ENCODE measurements at regions not wholly inside any gene's neighbourhood (a gene's known extent, or its start where the extent isn't known, plus 50 kb on each side); places are given as distances from the start of the nearest gene placed in this dataset.

DNA sequence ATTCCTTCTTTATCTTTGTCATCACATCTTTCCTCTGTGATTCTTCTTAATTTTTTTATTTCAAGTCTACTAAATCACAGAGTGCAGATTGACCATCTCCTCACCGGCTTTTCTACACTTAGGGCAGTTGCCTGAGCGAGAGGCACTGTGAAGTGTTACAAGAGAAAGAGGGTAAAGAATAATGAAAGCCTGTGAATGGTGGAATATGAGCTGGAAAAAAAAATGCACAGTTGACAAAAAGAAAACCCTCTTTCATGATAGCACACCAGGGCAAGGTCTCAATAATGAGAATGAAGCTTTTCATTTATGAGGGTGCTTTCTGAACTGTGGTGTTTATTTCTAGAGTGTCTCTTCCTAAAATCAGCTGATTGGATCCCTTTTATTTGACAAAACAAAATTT is 106.2 kb upstream of the PDE3A start:
- H3K27ac Mint-ChIP-seq: no peak overlapping the region
- no peaks in the 10 kb centered on the region for H3K27me3 ChIP-seq (ENCODE audit: insufficient read depth, low read length, poor library complexity, severe bottlenecking)
- no peak overlapping the region for H3K4me3 ChIP-seq (ENCODE audit: low read length)
- ChIA-PET POLR2A (no interaction called here), CTCF (no interaction called here)
- H3K36me3 ChIP-seq (ENCODE audit: insufficient read depth, low read length): no peaks in the 10 kb centered on the region
- no peaks in the 10 kb centered on the region for H3K4me1 Mint-ChIP-seq
- DNase-seq: no peak
- H3K4me3 Mint-ChIP-seq: no peak overlapping the region
- H3K9me3 ChIP-seq (ENCODE audit: low read length): no peaks in the 10 kb centered on the region
- no peak overlapping the region for H3K27ac ChIP-seq (ENCODE audit: low read depth, low read length)
- H3K27me3 Mint-ChIP-seq: no peaks in the 10 kb centered on the region
- H3K36me3 Mint-ChIP-seq: no peaks in the 10 kb centered on the region
- no peaks in the 10 kb centered on the region for H3K9me3 Mint-ChIP-seq
- H3K4me1 ChIP-seq (ENCODE audit: insufficient read depth, low read length): no peaks in the 10 kb centered on the region

DNA sequence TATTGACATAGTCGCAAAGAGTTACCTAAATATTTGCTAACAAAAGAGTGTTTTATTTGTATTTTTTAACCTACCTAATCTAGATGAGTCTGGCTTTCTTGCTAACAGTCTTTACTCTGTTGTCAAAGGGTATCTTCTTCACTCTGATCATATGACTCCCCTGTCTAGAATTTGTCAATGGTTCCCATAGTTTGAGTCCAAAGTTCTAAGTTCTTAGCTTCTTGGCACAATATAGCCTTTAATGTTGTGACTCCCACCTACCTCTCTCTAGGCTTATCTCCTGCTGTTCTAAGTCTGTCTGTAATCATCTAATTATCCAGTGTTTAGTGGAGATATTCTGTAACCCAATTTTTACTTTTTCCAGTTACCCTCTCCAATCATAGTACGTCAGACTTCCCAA is 104.3 kb upstream of the PDE3A start:
- Histone ChIP-seq H3K36me3 (ENCODE audit: insufficient read depth, low read length) (no peaks in the 10 kb centered on the region), H3K9me3 (ENCODE audit: low read length) (no peaks in the 10 kb centered on the region), H3K4me1 (ENCODE audit: insufficient read depth, low read length) (no peaks in the 10 kb centered on the region), H3K27ac (ENCODE audit: low read depth, low read length) (no peak overlapping the region), H3K4me3 (ENCODE audit: low read length) (no peak overlapping the region), H3K27me3 (ENCODE audit: insufficient read depth, low read length, poor library complexity, severe bottlenecking) (no peaks in the 10 kb centered on the region)
- Mint-ChIP-seq H3K27ac (no peak overlapping the region), H3K4me1 (no peaks in the 10 kb centered on the region), H3K9me3 (no peaks in the 10 kb centered on the region), H3K36me3 (no peaks in the 10 kb centered on the region), H3K4me3 (no peak overlapping the region), H3K27me3 (no peaks in the 10 kb centered on the region)
- POLR2A ChIA-PET: no interaction called here
- CTCF ChIA-PET: no interaction called here
- DNase-seq: no peak

DNA sequence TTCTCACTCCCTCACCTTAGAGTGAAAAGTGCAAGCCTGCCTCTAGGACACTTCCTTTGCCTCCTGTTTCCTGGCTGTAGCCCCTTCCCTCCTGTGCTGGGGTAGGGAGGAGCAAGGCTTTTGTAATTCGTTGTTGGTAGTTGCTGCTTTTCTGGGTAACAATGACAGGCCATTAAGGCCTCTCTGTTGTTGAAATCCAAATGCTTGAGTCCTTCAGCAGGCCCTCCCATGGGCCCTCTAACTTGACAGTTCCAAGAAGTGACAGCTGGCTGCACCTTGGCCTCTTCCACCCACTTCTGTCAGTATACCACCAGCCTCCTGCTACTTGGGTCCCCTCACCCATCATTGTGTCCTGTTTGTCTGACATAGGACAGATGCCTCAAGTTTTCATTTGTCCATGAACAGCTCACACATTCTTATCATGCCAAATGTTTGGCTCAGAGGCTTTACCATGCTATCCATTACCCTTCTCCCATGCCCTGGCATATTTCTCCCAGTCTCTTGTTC is 103.7 kb upstream of the PDE3A start:
- H3K36me3 Mint-ChIP-seq: no peaks in the 10 kb centered on the region

DNA sequence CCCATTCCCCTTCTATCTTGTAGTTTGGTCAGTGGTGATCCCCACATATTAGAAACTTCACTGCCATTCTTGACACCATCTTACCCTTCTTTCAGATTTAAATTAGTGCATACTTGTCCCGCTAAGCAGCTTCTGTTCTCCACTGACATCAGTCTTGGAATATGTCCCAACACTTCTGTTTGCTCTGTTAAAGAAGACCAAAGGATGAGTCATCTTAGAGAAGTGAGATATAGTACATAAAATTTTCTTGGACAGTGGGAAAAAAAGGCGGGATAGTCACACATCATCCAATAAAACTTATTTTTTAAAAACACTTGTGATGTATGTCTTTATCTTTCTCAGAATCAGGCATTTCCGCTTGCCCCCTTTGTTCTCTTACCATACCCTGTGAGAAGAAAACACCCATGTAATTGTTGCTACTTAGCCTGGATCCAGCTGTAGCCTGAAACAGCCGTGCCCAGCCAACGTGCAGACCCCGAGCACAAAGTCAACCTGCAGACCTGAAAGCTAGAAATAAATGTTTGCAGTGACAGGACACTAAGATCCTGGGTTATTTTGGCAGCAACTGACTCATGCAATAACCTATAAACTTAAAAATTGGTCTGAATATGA is 100.1 kb upstream of the PDE3A start:
- H3K9me3 Mint-ChIP-seq: no peaks in the 10 kb centered on the region
- POLR2A ChIA-PET: no interaction called here

More for the DNA sequence above, 103.7 kb upstream of the PDE3A start:
- Histone ChIP-seq H3K27ac (ENCODE audit: low read depth, low read length) (no peak overlapping the region), H3K36me3 (ENCODE audit: insufficient read depth, low read length) (no peaks in the 10 kb centered on the region), H3K9me3 (ENCODE audit: low read length) (no peaks in the 10 kb centered on the region), H3K4me3 (ENCODE audit: low read length) (no peak overlapping the region), H3K4me1 (ENCODE audit: insufficient read depth, low read length) (no peaks in the 10 kb centered on the region), H3K27me3 (ENCODE audit: insufficient read depth, low read length, poor library complexity, severe bottlenecking) (no peaks in the 10 kb centered on the region)
- DNase-seq: no peak
- Mint-ChIP-seq H3K4me1 (no peaks in the 10 kb centered on the region), H3K4me3 (no peak overlapping the region), H3K9me3 (no peaks in the 10 kb centered on the region), H3K27ac (no peak overlapping the region), H3K27me3 (no peaks in the 10 kb centered on the region)
- POLR2A ChIA-PET: no interaction called here
- CTCF ChIA-PET: no interaction called here

DNA sequence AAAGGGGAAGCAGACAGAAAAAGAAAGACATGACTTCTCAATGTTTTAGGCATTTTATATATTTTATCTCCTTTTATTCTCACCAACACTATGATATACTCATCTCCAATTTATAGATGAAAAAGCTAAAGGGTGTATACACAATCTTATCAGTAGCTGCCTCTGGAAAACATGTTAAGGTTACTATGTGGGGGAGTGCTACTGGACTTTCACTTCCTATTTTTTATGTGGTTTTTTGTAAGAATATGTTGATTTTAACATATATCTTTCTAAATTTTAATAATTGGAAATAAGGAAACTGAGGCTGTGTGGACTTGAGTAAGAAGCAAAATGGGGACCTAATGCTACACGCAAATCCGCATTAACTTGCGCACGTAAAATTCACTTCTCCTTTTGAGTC is 99.6 kb upstream of the PDE3A start:
- Histone ChIP-seq H3K4me1 (ENCODE audit: insufficient read depth, low read length) (no peaks in the 10 kb centered on the region), H3K9me3 (ENCODE audit: low read length) (no peaks in the 10 kb centered on the region), H3K27me3 (ENCODE audit: insufficient read depth, low read length, poor library complexity, severe bottlenecking) (no peaks in the 10 kb centered on the region), H3K4me3 (ENCODE audit: low read length) (no peak overlapping the region), H3K36me3 (ENCODE audit: insufficient read depth, low read length) (no peaks in the 10 kb centered on the region), H3K27ac (ENCODE audit: low read depth, low read length) (no peak overlapping the region)
- Mint-ChIP-seq H3K4me3 (no peak overlapping the region), H3K4me1 (no peaks in the 10 kb centered on the region), H3K36me3 (no peaks in the 10 kb centered on the region), H3K27me3 (no peaks in the 10 kb centered on the region), H3K27ac (no peak overlapping the region), H3K9me3 (no peaks in the 10 kb centered on the region)
- DNase-seq: no peak
- POLR2A ChIA-PET: no interaction called here
- CTCF ChIA-PET: no interaction called here

More for the DNA sequence above, 100.1 kb upstream of the PDE3A start:
- H3K27me3 Mint-ChIP-seq: no peaks in the 10 kb centered on the region
- no peaks in the 10 kb centered on the region for H3K4me1 Mint-ChIP-seq
- H3K4me3 Mint-ChIP-seq: no peak overlapping the region
- Histone ChIP-seq H3K27ac (ENCODE audit: low read depth, low read length) (no peak overlapping the region), H3K4me3 (ENCODE audit: low read length) (no peak overlapping the region), H3K9me3 (ENCODE audit: low read length) (no peaks in the 10 kb centered on the region), H3K4me1 (ENCODE audit: insufficient read depth, low read length) (no peaks in the 10 kb centered on the region), H3K27me3 (ENCODE audit: insufficient read depth, low read length, poor library complexity, severe bottlenecking) (no peaks in the 10 kb centered on the region), H3K36me3 (ENCODE audit: insufficient read depth, low read length) (no peaks in the 10 kb centered on the region)
- no peak for DNase-seq
- CTCF ChIA-PET: no interaction called here
- H3K27ac Mint-ChIP-seq: no peak overlapping the region
- H3K36me3 Mint-ChIP-seq: no peaks in the 10 kb centered on the region

DNA sequence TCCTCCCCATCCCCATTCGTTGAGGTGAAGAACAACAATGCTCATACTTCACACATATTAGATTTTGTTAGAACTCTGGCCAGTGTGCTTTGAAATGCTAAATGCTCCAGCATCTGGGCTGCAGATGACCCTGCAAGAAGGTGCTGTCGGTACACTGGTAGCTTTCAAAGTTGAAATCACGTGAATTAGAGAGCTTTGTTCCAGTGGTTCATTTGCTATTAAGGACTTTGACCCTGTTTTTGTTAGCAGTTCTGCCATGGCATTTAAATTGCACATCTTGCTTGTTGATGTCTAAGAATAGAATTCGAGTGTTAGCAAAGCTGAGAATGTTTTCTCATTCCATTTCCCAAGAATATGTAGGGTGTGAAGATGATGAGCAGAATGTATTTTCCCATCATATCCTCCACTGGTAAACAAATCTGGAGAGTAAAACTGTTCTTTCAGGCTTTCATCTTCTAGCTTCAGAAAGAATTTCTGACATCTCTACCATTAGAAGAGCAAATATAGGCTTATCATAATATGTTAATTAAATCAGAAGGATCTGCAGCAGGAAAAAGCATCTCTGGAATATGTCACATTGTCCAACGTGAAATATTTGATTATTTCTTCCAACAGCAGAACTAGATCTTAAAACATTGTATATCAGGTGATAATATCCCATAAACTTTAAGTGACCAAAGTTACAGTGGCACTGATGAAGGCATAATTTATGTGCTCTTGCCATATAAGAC is 98.8 kb upstream of the PDE3A start:
- no peak for DNase-seq
- H3K4me1 Mint-ChIP-seq: no peaks in the 10 kb centered on the region
- H3K9me3 Mint-ChIP-seq: no peaks in the 10 kb centered on the region
- no peaks in the 10 kb centered on the region for H3K36me3 Mint-ChIP-seq
- no peak overlapping the region for H3K4me3 Mint-ChIP-seq
- Histone ChIP-seq H3K4me3 (ENCODE audit: low read length) (no peak overlapping the region), H3K9me3 (ENCODE audit: low read length) (no peaks in the 10 kb centered on the region), H3K27ac (ENCODE audit: low read depth, low read length) (no peak overlapping the region), H3K27me3 (ENCODE audit: insufficient read depth, low read length, poor library complexity, severe bottlenecking) (no peaks in the 10 kb centered on the region), H3K36me3 (ENCODE audit: insufficient read depth, low read length) (no peaks in the 10 kb centered on the region), H3K4me1 (ENCODE audit: insufficient read depth, low read length) (no peaks in the 10 kb centered on the region)
- no peak overlapping the region for H3K27ac Mint-ChIP-seq
- CTCF ChIA-PET: no interaction called here
- POLR2A ChIA-PET: no interaction called here
- no peaks in the 10 kb centered on the region for H3K27me3 Mint-ChIP-seq

DNA sequence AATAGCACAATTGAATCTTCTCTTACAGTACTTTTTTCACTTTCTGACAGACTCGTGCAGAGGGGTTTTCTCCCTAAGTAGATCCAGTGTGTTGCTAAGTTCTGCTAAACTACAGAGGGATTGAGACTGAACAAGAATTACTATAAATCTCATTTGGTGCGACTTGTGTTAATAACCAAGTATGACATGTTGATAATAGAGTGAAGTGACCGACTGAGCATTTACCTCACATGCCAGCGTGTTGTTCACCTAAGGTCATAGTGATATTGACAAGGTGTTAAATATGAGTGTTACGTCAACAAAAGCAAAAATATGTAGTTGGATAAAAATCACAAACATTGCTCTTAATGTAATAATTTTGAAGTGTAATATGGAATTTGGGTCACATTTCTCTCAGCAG is 97.8 kb upstream of the PDE3A start:
- Mint-ChIP-seq H3K27ac (no peak overlapping the region), H3K36me3 (no peaks in the 10 kb centered on the region), H3K27me3 (no peaks in the 10 kb centered on the region), H3K9me3 (no peaks in the 10 kb centered on the region), H3K4me3 (no peak overlapping the region), H3K4me1 (no peaks in the 10 kb centered on the region)
- ChIA-PET POLR2A (no interaction called here), CTCF (no interaction called here)
- H3K4me1 ChIP-seq (ENCODE audit: insufficient read depth, low read length): no peaks in the 10 kb centered on the region
- no peak overlapping the region for H3K4me3 ChIP-seq (ENCODE audit: low read length)
- H3K36me3 ChIP-seq (ENCODE audit: insufficient read depth, low read length): no peaks in the 10 kb centered on the region
- H3K27me3 ChIP-seq (ENCODE audit: insufficient read depth, low read length, poor library complexity, severe bottlenecking): no peaks in the 10 kb centered on the region
- no peak overlapping the region for H3K27ac ChIP-seq (ENCODE audit: low read depth, low read length)
- H3K9me3 ChIP-seq (ENCODE audit: low read length): no peaks in the 10 kb centered on the region
- DNase-seq: no peak

DNA sequence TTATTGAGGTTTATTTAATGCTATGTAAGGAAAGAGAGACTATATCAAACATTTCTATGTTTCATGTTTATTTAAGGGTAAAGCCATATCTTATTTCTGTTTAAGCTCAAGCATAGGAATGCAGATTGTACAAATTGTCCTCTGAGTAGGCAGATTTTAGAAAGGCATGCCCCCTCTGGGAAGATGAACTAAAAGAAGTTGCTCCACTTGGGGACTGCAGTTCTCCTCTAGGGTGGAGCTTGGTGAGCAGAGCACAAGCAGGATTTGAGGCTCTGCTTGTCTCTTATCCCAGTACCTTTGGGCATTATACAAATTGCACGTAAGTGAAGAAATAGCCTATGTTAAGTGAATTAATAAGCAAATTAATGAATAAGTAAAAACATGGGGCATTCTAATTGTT is 96.2 kb upstream of the PDE3A start:
- no peaks in the 10 kb centered on the region for H3K36me3 ChIP-seq (ENCODE audit: insufficient read depth, low read length)
- no peaks in the 10 kb centered on the region for H3K4me1 ChIP-seq (ENCODE audit: insufficient read depth, low read length)
- CTCF ChIA-PET: no interaction called here
- Mint-ChIP-seq H3K9me3 (no peaks in the 10 kb centered on the region), H3K27me3 (no peaks in the 10 kb centered on the region), H3K27ac (no peak overlapping the region), H3K36me3 (no peaks in the 10 kb centered on the region), H3K4me3 (no peak overlapping the region), H3K4me1 (no peaks in the 10 kb centered on the region)
- no peak for DNase-seq
- POLR2A ChIA-PET: no interaction called here
- no peak overlapping the region for H3K27ac ChIP-seq (ENCODE audit: low read depth, low read length)
- no peak overlapping the region for H3K4me3 ChIP-seq (ENCODE audit: low read length)
- no peaks in the 10 kb centered on the region for H3K27me3 ChIP-seq (ENCODE audit: insufficient read depth, low read length, poor library complexity, severe bottlenecking)
- H3K9me3 ChIP-seq (ENCODE audit: low read length): no peaks in the 10 kb centered on the region
